ENCODE measurements at regions not wholly inside any gene's neighbourhood (a gene's known extent, or its start where the extent isn't known, plus 50 kb on each side); places are given as distances from the start of the nearest gene placed in this dataset.

DNA sequence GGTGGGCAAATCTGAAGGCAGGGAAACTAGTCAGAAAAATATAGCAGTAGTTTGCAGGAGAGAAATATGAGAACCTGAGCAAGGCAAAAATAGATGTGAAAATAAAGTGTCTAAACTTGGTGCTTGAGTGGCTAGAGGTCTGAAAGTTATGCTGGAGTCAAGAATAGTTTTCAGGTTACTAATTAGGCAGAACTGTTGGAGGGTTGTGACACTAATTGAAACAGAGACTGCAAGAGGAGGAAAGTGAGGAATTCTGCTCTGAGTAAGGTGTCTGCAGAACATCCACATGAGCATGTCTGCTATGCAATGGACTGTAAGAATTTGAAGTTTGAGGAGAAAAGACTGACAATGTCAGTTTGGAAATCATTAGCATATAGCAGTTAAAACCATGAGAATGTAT lies 444.0 kb upstream of the LRRTM1 start:
- no peak for TF ChIP-seq GATA3 (IDR thresholded peaks at IDR 0.05; ENCODE audit: low read depth, low read length)
- no peak for TF ChIP-seq GATA2 (IDR thresholded peaks at IDR 0.05; ENCODE audit: low read depth, low read length)

Data from SH-SY5Y (cell line).